Neural progenitor cell (in vitro differentiated cells): ENCODE measurements at regions not wholly inside any gene's neighbourhood (a gene's known extent, or its start where the extent isn't known, plus 50 kb on each side); places are given as distances from the start of the nearest gene placed in this dataset.

Source experiments
- EZH2phosphoT487 ChIP-seq: fragments of 200-600 bp; sonication (generic); IDR thresholded peaks from 2 replicates; pipeline ENCODE4 v1.6.1; 2017; ENCODE audit warnings: antibody characterized with exemption
- TF ChIP-seq, protein P1 (sequence below): fragments of 200-600 bp; sonication (generic); IDR thresholded peaks from 2 replicates; pipeline ENCODE4 v1.5.1; 2017; ENCODE audit warnings: antibody characterized with exemption, mild to moderate bottlenecking

DNA sequence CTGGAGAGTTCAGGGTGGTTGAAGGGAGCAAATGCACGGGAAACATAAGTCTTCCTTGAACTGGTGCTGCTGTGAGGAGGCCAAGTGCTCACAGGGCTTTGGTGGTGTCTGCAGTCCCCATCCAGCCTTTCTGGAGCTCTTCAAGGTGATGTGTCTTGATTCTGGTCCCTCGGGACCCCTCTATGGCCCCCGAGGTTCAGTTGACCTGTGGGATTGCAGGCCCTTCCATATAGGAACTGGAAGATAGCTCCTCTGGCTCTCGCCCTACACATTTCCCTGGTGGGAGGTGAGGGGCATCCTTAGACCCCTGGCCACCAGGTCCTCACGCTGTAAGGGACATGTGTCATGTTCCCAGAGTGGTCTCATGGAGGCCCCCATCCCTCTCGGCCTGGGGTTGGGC lies 191.8 kb downstream of the GADD45G start:
- TF ChIP-seq, protein P1, sequence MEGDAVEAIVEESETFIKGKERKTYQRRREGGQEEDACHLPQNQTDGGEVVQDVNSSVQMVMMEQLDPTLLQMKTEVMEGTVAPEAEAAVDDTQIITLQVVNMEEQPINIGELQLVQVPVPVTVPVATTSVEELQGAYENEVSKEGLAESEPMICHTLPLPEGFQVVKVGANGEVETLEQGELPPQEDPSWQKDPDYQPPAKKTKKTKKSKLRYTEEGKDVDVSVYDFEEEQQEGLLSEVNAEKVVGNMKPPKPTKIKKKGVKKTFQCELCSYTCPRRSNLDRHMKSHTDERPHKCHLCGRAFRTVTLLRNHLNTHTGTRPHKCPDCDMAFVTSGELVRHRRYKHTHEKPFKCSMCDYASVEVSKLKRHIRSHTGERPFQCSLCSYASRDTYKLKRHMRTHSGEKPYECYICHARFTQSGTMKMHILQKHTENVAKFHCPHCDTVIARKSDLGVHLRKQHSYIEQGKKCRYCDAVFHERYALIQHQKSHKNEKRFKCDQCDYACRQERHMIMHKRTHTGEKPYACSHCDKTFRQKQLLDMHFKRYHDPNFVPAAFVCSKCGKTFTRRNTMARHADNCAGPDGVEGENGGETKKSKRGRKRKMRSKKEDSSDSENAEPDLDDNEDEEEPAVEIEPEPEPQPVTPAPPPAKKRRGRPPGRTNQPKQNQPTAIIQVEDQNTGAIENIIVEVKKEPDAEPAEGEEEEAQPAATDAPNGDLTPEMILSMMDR: no peak
- TF ChIP-seq EZH2phosphoT487: no peak
